H9 (cell line): ENCODE measurements at regions not wholly inside any gene's neighbourhood (a gene's known extent, or its start where the extent isn't known, plus 50 kb on each side); places are given as distances from the start of the nearest gene placed in this dataset.

Experiments used
- DNase-seq: peaks from one replicate; pipeline ENCODE4 v3.0.0-alpha.2; 2017
- H2AFZ ChIP-seq: one replicate; pipeline ENCODE4 v1.6.1; 2013; ENCODE audit warnings: mild to moderate bottlenecking, low read length, control low read depth, moderate library complexity
- H2AK5ac ChIP-seq: 2 replicates; pipeline ENCODE4 v1.6.1; 2013; ENCODE audit warnings: low read length, control low read depth, mixed read lengths; ENCODE audit not compliant: insufficient read length
- H2BK120ac ChIP-seq: one replicate; pipeline ENCODE4 v1.6.1; 2013; ENCODE audit warnings: low read depth, mild to moderate bottlenecking, low read length, control low read depth, inconsistent platforms; ENCODE audit not compliant: poor library complexity, severe bottlenecking
- H2BK12ac ChIP-seq: 2 replicates; pipeline ENCODE4 v1.6.1; 2013; ENCODE audit warnings: low read length, control low read depth, mixed read lengths, low read depth; ENCODE audit not compliant: insufficient read length
- H2BK15ac ChIP-seq: 2 replicates; pipeline ENCODE4 v1.6.1; 2013; ENCODE audit warnings: low read depth, low read length, control low read depth
- H2BK20ac ChIP-seq: one replicate; pipeline ENCODE4 v1.6.1; 2013; ENCODE audit warnings: low read depth, mild to moderate bottlenecking, low read length, control low read depth, inconsistent platforms; ENCODE audit not compliant: poor library complexity, severe bottlenecking
- H2BK5ac ChIP-seq: 2 replicates; pipeline ENCODE4 v1.6.1; 2013; ENCODE audit warnings: low read length, control low read depth, mixed read lengths; ENCODE audit not compliant: insufficient read length
- H3K14ac ChIP-seq: 2 replicates; pipeline ENCODE4 v1.6.1; 2013; ENCODE audit warnings: low read length, control low read depth; ENCODE audit not compliant: insufficient read depth
- H3K18ac ChIP-seq: 2 replicates; pipeline ENCODE4 v1.6.1; 2013; ENCODE audit warnings: low read depth, mild to moderate bottlenecking, mixed read lengths, low read length, control low read depth; ENCODE audit not compliant: insufficient read length
- H3K23ac ChIP-seq: 2 replicates; pipeline ENCODE4 v1.6.1; 2013; ENCODE audit warnings: low read length, control low read depth, mixed read lengths, low read depth; ENCODE audit not compliant: insufficient read length
- H3K23me2 ChIP-seq: 2 replicates; pipeline ENCODE4 v1.6.1; 2013; ENCODE audit warnings: low read depth, mild to moderate bottlenecking, mixed read lengths, low read length, control low read depth; ENCODE audit not compliant: insufficient read length, poor library complexity, severe bottlenecking
- H3K27ac ChIP-seq: 2 replicates; pipeline ENCODE4 v1.5.1; 2013; ENCODE audit warnings: low read length, control low read depth, mixed read lengths, low read depth; ENCODE audit not compliant: insufficient read length
- H3K27me3 ChIP-seq: 2 replicates; pipeline ENCODE4 v1.6.1; 2013; ENCODE audit warnings: low read length, control low read depth, inconsistent platforms; ENCODE audit not compliant: insufficient read depth
- H3K4ac ChIP-seq: 2 replicates; pipeline ENCODE4 v1.6.1; 2013; ENCODE audit warnings: low read depth, mild to moderate bottlenecking, control low read depth, inconsistent platforms, low read length, moderate library complexity
- H3K4me1 ChIP-seq: 2 replicates; pipeline ENCODE4 v1.6.1; 2013; ENCODE audit warnings: low read length, control low read depth, inconsistent platforms; ENCODE audit not compliant: insufficient read depth
- H3K4me2 ChIP-seq: 2 replicates; pipeline ENCODE4 v1.6.1; 2013; ENCODE audit warnings: low read length, control low read depth, mixed read lengths; ENCODE audit not compliant: insufficient read length, insufficient read depth
- H3K56ac ChIP-seq: 2 replicates; pipeline ENCODE4 v1.6.1; 2013; ENCODE audit warnings: low read depth, mild to moderate bottlenecking, mixed read lengths, low read length, control low read depth; ENCODE audit not compliant: insufficient read length
- H3K79me1 ChIP-seq: 2 replicates; pipeline ENCODE4 v1.6.1; 2013; ENCODE audit warnings: low read depth, mild to moderate bottlenecking, moderate library complexity, low read length, control low read depth, inconsistent platforms; ENCODE audit not compliant: insufficient read depth, poor library complexity, severe bottlenecking
- H3K79me2 ChIP-seq: 2 replicates; pipeline ENCODE4 v1.6.1; 2013; ENCODE audit warnings: low read length, control low read depth, inconsistent platforms; ENCODE audit not compliant: insufficient read depth
- H3K9ac ChIP-seq: 2 replicates; pipeline ENCODE4 v1.6.1; 2013; ENCODE audit warnings: low read length, control low read depth, mixed read lengths; ENCODE audit not compliant: insufficient read length; ENCODE audit errors: extremely low read depth
- H3K9me3 ChIP-seq: one replicate; pipeline ENCODE4 v1.6.1; 2013; ENCODE audit warnings: low read depth, low read length, inconsistent platforms; ENCODE audit not compliant: control insufficient read depth
- H3T11ph ChIP-seq: one replicate; pipeline ENCODE4 v1.6.1; 2013; ENCODE audit warnings: mild to moderate bottlenecking, low read length, control low read depth, inconsistent platforms
- H4K20me1 ChIP-seq: one replicate; pipeline ENCODE4 v1.6.1; 2013; ENCODE audit not compliant: control insufficient read depth, insufficient read length, insufficient read depth
- H4K5ac ChIP-seq: 2 replicates; pipeline ENCODE4 v1.6.1; 2013; ENCODE audit warnings: low read depth, mild to moderate bottlenecking, mixed read lengths, low read length, control low read depth; ENCODE audit not compliant: insufficient read length
- H4K8ac ChIP-seq: replicated peaks from 2 replicates; pipeline ENCODE4 v1.6.1; 2013; ENCODE audit warnings: low read length, control low read depth, mixed read lengths, low read depth; ENCODE audit not compliant: insufficient read length
- H4K91ac ChIP-seq: 2 replicates; pipeline ENCODE4 v1.6.1; 2013; ENCODE audit warnings: low read depth, mild to moderate bottlenecking, moderate library complexity, mixed read lengths, low read length, control low read depth; ENCODE audit not compliant: insufficient read length
- H3K27ac Mint-ChIP-seq, 3 experiments: 2 replicates in 2 of 3; 3 replicates in 1 of 3; pipeline ENCODE4 v1.8.0; 2020 to 2021; ENCODE audit warnings: mixed read lengths in 3 of 3, mild to moderate bottlenecking in 1 of 3, moderate library complexity in 1 of 3
- H3K27me3 Mint-ChIP-seq: 2 replicates; pipeline ENCODE4 v1.8.0; 2021; ENCODE audit warnings: low read depth, mild to moderate bottlenecking, moderate library complexity, mixed read lengths
- H3K36me3 Mint-ChIP-seq, 3 experiments: 2 replicates in 2 of 3; 3 replicates in 1 of 3; pipeline ENCODE4 v1.8.0; 2020 to 2021; ENCODE audit warnings: low read depth in 3 of 3, mixed read lengths in 3 of 3; ENCODE audit not compliant: insufficient read depth in 1 of 3
- H3K4me1 Mint-ChIP-seq, 2 experiments: 2 replicates each; pipeline ENCODE4 v1.8.0; 2020; ENCODE audit warnings: mixed read lengths in 2 of 2
- H3K4me3 Mint-ChIP-seq, 2 experiments: 2 replicates in 1 of 2; 3 replicates in 1 of 2; pipeline ENCODE4 v1.8.0; 2020 to 2021; ENCODE audit warnings: mild to moderate bottlenecking in 2 of 2, mixed read lengths in 2 of 2, moderate library complexity in 1 of 2
- H3K9me3 Mint-ChIP-seq, 2 experiments: 2 replicates in 1 of 2; 3 replicates in 1 of 2; pipeline ENCODE4 v1.8.0; 2020; ENCODE audit warnings: mild to moderate bottlenecking in 2 of 2, mixed read lengths in 2 of 2, moderate library complexity in 1 of 2
- WGBS: extraction: QIAGEN DNeasy Blood & Tissue Kit; methylation state at CpG from one replicate; pipeline ENCODE4 v1.1.7; 2013; ENCODE audit warnings: missing lambda C conversion rate, low lambda C conversion rate, mixed read lengths; ENCODE audit not compliant: insufficient read length; ENCODE audit errors: extremely low coverage; 5-methylcytosine and 5-hydroxymethylcytosine counted together
- TF ChIP-seq, protein P1 (sequence below): fragments of 200-600 bp; sonication (generic); conservative IDR thresholded peaks from 3 replicates; pipeline ENCODE4 v1.8.0; 2021; ENCODE audit warnings: antibody characterized with exemption, mild to moderate bottlenecking

DNA sequence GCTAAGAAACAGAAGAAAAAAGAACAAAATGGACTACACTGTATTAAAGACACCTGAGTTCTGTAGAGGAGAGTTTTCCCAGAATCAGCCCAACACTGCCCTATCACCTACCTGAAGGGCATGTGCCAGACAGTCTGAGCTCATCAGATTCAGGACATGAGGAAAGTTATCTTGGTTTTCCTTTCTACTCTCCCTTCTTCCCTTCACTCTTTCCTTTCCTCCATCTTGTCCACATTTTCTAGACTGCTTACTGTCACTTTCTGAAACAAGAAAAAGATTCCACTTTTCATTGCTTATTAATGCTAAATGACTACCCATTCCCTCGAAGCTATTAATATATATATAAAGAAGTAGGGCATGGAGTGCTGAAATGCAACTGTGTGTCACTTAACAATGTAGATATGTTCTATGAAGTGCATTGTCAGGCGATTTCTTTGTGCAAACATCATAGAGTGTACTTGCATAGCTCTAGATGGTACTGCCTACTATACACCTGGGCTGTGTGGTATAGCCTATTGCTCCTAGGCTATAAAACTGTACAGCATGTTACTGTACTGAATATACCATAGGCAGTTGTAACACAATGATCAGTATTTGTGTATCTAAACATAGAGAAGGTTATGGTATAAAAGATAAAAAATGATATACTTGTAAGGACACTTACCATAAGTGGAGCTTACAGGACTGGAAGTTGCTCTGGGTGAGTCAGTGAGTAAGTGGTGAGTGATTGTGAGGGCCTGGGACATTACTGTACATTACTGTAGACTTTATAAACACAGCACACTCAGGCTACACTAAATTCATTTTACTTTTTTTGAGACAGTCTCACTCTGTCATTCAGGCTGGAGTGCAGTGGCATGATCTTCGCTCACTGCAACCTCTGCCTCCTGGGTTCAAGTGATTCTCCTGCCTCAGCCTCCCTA is 145.5 kb upstream of the ITGA6 start:
- peaks cover 4 to 6% of the 10 kb centered on the region in 2 experiments for H3K9me3 Mint-ChIP-seq
- no peak overlapping the region for H3K4me2 ChIP-seq
- H3K56ac ChIP-seq = no peak overlapping the region
- no peak overlapping the region for H2AFZ ChIP-seq
- H3K4me1 Mint-ChIP-seq = peaks cover 36 to 42% of the 10 kb centered on the region in 2 experiments
- no CpG with 5 or more reads among the region's 3 CpGs for WGBS
- H3K27me3 Mint-ChIP-seq = peaks cover 4% of the 10 kb centered on the region; the same call in 1 of the 2 replicates
- H3K9me3 ChIP-seq = no peaks in the 10 kb centered on the region
- no peaks in the 10 kb centered on the region for H3K79me1 ChIP-seq
- H3T11ph ChIP-seq = no peak overlapping the region
- no peak overlapping the region for H3K18ac ChIP-seq
- H2BK5ac ChIP-seq = no peak overlapping the region
- H3K14ac ChIP-seq = no peak overlapping the region
- H2BK120ac ChIP-seq = no peak overlapping the region
- H3K23ac ChIP-seq = no peak overlapping the region
- H2BK12ac ChIP-seq = no peak overlapping the region
- no peak overlapping the region for H4K91ac ChIP-seq
- H4K8ac ChIP-seq = no peak overlapping the region
- H2BK20ac ChIP-seq = no peak overlapping the region
- H4K5ac ChIP-seq = no peak overlapping the region
- no peaks in the 10 kb centered on the region for H3K23me2 ChIP-seq
- DNase-seq = no peak
- no peaks in the 10 kb centered on the region for H3K27me3 ChIP-seq
- H3K4me1 ChIP-seq = peaks cover 15% of the 10 kb centered on the region; the same call in 1 of the 2 replicates
- TF ChIP-seq, protein P1, sequence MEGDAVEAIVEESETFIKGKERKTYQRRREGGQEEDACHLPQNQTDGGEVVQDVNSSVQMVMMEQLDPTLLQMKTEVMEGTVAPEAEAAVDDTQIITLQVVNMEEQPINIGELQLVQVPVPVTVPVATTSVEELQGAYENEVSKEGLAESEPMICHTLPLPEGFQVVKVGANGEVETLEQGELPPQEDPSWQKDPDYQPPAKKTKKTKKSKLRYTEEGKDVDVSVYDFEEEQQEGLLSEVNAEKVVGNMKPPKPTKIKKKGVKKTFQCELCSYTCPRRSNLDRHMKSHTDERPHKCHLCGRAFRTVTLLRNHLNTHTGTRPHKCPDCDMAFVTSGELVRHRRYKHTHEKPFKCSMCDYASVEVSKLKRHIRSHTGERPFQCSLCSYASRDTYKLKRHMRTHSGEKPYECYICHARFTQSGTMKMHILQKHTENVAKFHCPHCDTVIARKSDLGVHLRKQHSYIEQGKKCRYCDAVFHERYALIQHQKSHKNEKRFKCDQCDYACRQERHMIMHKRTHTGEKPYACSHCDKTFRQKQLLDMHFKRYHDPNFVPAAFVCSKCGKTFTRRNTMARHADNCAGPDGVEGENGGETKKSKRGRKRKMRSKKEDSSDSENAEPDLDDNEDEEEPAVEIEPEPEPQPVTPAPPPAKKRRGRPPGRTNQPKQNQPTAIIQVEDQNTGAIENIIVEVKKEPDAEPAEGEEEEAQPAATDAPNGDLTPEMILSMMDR = no peak
- H3K4me3 Mint-ChIP-seq = no peak overlapping the region
- H3K36me3 Mint-ChIP-seq = peaks cover 2 to 8% (median 5%) of the 10 kb centered on the region in 3 experiments
- no peaks in the 10 kb centered on the region for H3K79me2 ChIP-seq
- no peak overlapping the region for H3K27ac Mint-ChIP-seq
- H4K20me1 ChIP-seq = no peaks in the 10 kb centered on the region
- H2BK15ac ChIP-seq = no peak overlapping the region
- no peak overlapping the region for H3K9ac ChIP-seq
- H3K4ac ChIP-seq = no peak overlapping the region
- H3K27ac ChIP-seq = no peak overlapping the region
- no peak overlapping the region for H2AK5ac ChIP-seq
